HEK293T (cell line): ENCODE measurements at regions not wholly inside any gene's neighbourhood (a gene's known extent, or its start where the extent isn't known, plus 50 kb on each side); places are given as distances from the start of the nearest gene placed in this dataset.
"Not testable (repeated sequence)": the region's sequence is repeated elsewhere in the genome, so short reads cannot be mapped to it uniquely, and the experiment has no call there.

Source experiments
- ARNT ChIP-seq: fragments of 450-650 bp; IDR thresholded peaks from 2 replicates; pipeline ENCODE4 v1.6.1; 2017; ENCODE audit warnings: mild to moderate bottlenecking
- BHLHE40 ChIP-seq: fragments of 450-650 bp; IDR thresholded peaks from 2 replicates; pipeline ENCODE4 v1.6.1; 2016; ENCODE audit warnings: mild to moderate bottlenecking, moderate library complexity, borderline replicate concordance
- HDGF ChIP-seq: fragments of 450-650 bp; IDR thresholded peaks from 2 replicates; pipeline ENCODE4 v1.6.1; 2017; ENCODE audit warnings: antibody characterized with exemption, borderline replicate concordance
- L3MBTL2 ChIP-seq: fragments of 450-650 bp; conservative IDR thresholded peaks from 2 replicates; pipeline ENCODE4 v1.6.1; 2016; ENCODE audit warnings: mild to moderate bottlenecking
- NFRKB ChIP-seq: fragments of 450-650 bp; IDR thresholded peaks from 2 replicates; pipeline ENCODE4 v1.6.1; 2016; ENCODE audit warnings: mild to moderate bottlenecking, moderate library complexity
- SP1 ChIP-seq: fragments of 450-650 bp; IDR thresholded peaks from 2 replicates; pipeline ENCODE4 v1.6.1; 2017
- SUZ12 ChIP-seq: fragments of 450-650 bp; IDR thresholded peaks from 2 replicates; pipeline ENCODE4 v1.6.1; 2016; ENCODE audit warnings: mild to moderate bottlenecking
- TARDBP ChIP-seq: fragments of 450-650 bp; IDR thresholded peaks from 2 replicates; pipeline ENCODE4 v1.6.1; 2016
- ZNF384 ChIP-seq: fragments of 450-650 bp; IDR thresholded peaks from 2 replicates; pipeline ENCODE4 v1.6.1; 2016

DNA sequence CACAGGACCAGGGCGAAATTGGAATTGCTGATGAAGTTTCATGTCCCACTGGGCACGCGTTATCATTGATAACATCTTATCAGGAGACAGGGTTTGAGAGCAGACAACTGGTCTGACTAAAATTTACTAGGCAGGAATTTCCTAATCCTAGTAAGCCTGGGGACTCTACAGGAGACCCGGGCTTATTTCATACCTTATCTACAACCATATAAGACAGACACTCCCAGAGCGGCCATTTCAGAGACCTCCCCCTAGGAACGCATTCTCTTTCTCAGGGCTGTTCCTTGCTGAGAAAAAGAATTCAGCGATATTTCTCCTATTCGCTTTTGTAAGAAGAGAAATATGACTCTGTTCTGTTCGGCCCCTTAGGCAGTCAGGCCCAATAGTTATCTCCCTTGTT lies 193.7 kb upstream of the DTNA start:
- TF ChIP-seq ZNF384, ARNT, SP1, SUZ12, HDGF, TARDBP, NFRKB, L3MBTL2, BHLHE40: not testable (repeated sequence)
